Astrocyte of the cerebellum (primary cell): ENCODE measurements at regions not wholly inside any gene's neighbourhood (a gene's known extent, or its start where the extent isn't known, plus 50 kb on each side); places are given as distances from the start of the nearest gene placed in this dataset.

Experiments
- DNase-seq: peaks from one replicate; pipeline ENCODE4 v3.0.0-alpha.2; 2011; ENCODE audit warnings: low read depth
- H3K4me3 ChIP-seq: 2 replicates; pipeline ENCODE4 v1.5.1; 2011; ENCODE audit warnings: mild to moderate bottlenecking, low read depth, low read length, moderate library complexity
- CTCF ChIP-seq: IDR thresholded peaks from 2 replicates; pipeline ENCODE4 v1.5.1; 2012; ENCODE audit warnings: low read length, low read depth, moderate library complexity, mild to moderate bottlenecking; ENCODE audit errors: missing control alignments
- in situ Hi-C: cut with HindIII; loops from 2 replicates; pipeline ENCODE4 v1.10.0; 2017; ENCODE audit warnings: low sequenced_read_pairs

DNA sequence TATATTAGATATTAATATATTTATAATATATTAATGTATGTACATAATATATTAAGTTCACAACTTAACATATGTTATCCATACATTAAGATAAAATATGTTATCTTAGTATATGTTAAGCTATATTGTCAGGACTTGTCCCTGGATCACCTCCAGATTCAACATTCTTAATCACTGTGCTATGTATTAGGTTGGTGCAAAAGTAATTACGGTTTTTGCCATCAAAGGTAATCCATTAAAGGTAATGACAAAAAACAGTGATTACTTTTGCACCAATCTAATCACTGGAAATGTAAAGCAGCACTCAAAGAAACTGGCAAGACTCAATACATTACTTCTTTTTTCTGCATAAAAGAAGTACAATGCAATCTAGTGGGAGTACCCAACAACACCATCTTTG, 1099.0 kb upstream of the SLC39A10 start:
- in situ Hi-C loops, result no loop called here
- no peak overlapping the region for H3K4me3 ChIP-seq
- TF ChIP-seq CTCF, result no peak
- no peak for DNase-seq

GRCh38 chr2:194556629-194557028, 1100.4 kb upstream of the SLC39A10 start:
- DNase-seq, result no peak
- in situ Hi-C loops, result no loop called here
- H3K4me3 ChIP-seq, result no peak overlapping the region
- no peak for TF ChIP-seq CTCF

DNA sequence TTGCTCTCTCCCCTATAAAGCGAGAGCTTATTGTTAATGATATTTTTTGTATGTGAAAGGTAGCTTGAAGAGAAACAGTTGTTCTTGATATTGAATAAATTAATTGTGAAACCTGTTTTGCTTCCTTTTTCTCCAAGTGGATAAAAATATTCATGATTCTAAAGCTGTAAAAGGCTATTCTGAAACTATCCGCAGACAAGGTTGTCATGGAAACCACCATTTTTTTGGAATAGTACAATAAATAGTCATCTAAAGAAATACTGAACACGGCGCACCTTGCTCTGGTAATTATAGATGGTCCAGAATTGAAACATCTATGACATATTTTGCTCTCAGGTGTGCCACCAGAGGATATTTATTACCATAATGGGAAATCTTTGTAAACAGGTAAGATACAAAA, 1103.0 kb upstream of the SLC39A10 start:
- H3K4me3 ChIP-seq, result no peak overlapping the region
- in situ Hi-C loops, result no loop called here
- TF ChIP-seq CTCF, result no peak
- DNase-seq, result no peak

- in situ Hi-C loops, result no loop called here
- no peak for DNase-seq
- no peak overlapping the region for H3K4me3 ChIP-seq
- TF ChIP-seq CTCF, result no peak
Observed at GRCh38 chr2:194550702-194551101, 1106.3 kb upstream of the SLC39A10 start.

DNA sequence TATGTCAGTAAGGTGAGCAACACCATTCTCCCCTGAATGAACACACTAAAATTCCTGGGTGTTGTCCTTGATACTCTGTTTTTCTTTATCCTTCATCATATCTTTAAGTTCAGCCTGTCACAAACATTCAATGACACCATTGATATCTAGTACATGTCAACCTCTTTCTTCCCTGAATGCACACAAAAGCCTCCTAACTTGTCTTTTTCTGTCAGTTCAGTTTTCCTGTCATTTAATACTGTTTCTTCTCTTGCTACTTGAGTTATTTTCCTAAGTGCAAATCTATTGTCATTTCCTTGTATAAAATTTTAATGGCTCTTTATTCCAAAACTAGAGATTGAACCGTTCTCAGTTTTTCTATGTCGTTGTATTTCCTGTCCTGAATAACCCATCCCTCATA, 1107.6 kb upstream of the SLC39A10 start:
- no peak for DNase-seq
- no peak for TF ChIP-seq CTCF
- in situ Hi-C loops, result no loop called here
- H3K4me3 ChIP-seq, result no peak overlapping the region

DNA sequence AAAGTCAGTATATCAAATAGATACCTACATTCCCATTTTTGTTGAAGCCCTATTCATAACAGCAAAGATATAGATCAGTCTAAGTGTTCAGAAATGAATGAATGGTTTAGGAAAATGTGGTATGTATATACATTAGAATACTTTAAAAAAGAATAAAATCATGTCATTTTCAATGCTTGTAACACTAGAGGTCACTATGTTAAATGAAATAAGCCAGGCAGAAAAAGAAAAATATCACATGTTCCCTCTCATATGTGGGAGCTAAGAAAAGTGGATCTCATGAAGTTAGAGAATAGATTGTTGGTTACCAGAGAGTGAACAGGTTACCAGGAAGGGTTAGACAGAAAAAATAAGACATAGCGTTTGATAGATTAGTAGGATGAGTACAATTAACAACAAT, 1111.0 kb upstream of the SLC39A10 start:
- no peak for TF ChIP-seq CTCF
- H3K4me3 ChIP-seq, result no peak overlapping the region
- DNase-seq, result no peak
- in situ Hi-C loops, result no loop called here

DNA sequence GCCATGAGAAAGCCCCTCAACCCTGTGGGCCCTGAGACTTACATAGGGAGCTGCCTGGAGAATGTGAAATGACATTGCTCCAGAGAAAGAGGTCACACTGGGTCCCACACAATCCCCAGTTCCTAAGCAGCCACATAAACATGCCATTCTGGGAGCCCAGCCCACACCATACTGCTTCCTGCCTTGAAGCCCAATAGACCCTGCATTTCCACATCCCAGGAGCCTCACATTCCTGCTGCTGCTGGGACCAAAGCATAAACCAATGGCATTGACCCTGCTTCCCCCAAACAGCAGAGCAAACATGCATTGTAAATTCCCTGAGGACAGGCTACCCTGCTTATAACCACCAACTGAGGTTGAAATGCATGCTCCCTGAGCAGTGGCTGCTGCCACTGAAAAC, 1117.6 kb upstream of the SLC39A10 start:
- no peak for DNase-seq
- in situ Hi-C loops, result no loop called here
- H3K4me3 ChIP-seq, result no peak overlapping the region
- no peak for TF ChIP-seq CTCF
